GM10248 (cell line): ENCODE measurements at regions not wholly inside any gene's neighbourhood (a gene's known extent, or its start where the extent isn't known, plus 50 kb on each side); places are given as distances from the start of the nearest gene placed in this dataset.

Source experiments
- CTCF ChIA-PET: fragments of 300-600 bp; sonication (Branson Sonifier 250); formaldehyde crosslinking; extraction: SDS; loops from one replicate; lab custom pipeline; 2021; ENCODE audit warnings: antibody characterized with exemption; lab: Yijun Ruan, JAX
- POLR2A ChIA-PET: fragments of 350-650 bp; sonication (Branson Sonifier 250); formaldehyde crosslinking; extraction: SDS; loops from one replicate; lab custom pipeline; 2020; ENCODE audit warnings: antibody characterized with exemption; lab: Yijun Ruan, JAX
- DNase-seq: peaks from one replicate; pipeline ENCODE4 v3.0.0; 2012; ENCODE audit errors: extremely low spot score
- TF ChIP-seq, protein P1 (sequence below): IDR thresholded peaks from 2 replicates; pipeline ENCODE4 v1.5.1; 2012; ENCODE audit warnings: mild to moderate bottlenecking, low read depth; ENCODE audit errors: extremely low read depth, missing control alignments, control extremely low read depth

DNA sequence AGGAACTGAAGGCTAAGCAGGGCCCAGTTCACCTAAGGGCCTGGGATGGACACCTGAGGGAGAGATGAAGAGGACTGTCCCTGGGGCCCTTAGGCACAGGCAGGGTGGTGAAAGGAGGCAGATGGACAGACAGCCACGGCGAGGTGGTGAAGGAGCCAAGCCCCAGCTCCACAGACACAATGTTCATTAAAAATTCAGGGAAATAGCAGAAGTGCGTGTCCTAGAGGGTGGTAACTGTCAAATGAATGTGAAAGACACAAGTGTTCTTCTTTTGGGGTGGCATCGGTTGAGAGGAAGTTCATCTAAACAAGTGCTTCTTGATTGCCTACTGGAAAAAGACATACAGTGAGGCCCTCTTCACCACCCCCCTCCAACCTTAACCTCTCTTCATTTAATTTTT lies 76.2 kb upstream of the SIX2 start:
- ChIA-PET POLR2A (no interaction called here), CTCF (no interaction called here)
- DNase-seq: no peak
- TF ChIP-seq, protein P1, sequence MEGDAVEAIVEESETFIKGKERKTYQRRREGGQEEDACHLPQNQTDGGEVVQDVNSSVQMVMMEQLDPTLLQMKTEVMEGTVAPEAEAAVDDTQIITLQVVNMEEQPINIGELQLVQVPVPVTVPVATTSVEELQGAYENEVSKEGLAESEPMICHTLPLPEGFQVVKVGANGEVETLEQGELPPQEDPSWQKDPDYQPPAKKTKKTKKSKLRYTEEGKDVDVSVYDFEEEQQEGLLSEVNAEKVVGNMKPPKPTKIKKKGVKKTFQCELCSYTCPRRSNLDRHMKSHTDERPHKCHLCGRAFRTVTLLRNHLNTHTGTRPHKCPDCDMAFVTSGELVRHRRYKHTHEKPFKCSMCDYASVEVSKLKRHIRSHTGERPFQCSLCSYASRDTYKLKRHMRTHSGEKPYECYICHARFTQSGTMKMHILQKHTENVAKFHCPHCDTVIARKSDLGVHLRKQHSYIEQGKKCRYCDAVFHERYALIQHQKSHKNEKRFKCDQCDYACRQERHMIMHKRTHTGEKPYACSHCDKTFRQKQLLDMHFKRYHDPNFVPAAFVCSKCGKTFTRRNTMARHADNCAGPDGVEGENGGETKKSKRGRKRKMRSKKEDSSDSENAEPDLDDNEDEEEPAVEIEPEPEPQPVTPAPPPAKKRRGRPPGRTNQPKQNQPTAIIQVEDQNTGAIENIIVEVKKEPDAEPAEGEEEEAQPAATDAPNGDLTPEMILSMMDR: no peak

DNA sequence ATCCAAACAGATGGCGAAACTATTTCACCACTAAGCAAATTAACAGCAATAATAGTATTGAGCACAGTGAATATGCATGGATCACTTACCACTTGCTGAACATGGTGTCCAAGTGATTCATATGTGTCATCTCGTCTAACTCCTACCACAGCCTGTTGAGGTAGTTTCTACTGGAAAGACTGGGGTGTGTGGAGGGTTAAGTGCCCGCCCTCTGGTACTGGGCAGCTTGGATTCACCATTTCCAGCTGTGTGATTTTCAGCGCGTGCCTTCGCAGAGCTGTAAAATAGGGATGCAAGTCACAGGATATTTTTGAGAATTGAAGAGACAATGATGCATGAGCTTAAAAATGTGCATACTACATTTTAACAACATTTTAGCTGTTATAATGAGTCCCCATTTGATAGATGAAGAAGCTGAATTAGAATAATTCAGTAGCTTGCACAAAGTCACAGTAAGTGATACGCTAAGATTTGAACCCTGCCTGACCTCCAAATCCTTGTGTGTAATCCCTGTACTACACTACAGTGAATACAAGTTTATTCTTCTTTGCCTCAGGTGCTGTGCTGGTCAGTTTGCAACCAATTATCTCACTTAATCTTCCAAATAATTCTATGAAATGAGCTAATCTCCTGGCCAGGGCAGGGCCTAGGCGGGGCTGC lies 75.2 kb upstream of the SIX2 start:
- ChIA-PET POLR2A (no interaction called here), CTCF (interaction anchor here (1.9 kb wide), 1 partner anchor 10 kb away, joined by 6 read pairs; no protein-coding TSS in a partner anchor)
- no peak for DNase-seq
- TF ChIP-seq, protein P1: no peak

DNA sequence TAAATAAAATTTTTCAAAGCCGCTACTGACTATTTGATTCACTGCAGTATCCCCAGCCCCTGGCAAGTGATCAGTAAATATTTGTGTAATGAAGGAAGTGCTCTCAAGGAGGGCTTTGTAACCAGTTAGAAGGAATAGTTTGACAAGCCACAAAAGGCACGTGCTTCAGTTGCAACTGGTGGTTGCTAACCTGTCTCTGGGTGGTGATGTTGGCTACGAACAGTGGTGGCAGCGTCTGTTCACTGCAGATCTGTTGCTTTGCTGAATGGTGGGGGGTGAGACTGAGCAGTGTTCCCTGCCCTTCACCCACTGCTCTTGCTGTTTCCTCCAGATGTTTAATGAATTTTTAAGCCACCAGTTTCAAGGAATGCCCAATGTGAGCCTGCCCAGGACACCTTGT lies 73.9 kb upstream of the SIX2 start:
- no peak for DNase-seq
- TF ChIP-seq, protein P1: no peak
- CTCF ChIA-PET: no interaction called here
- POLR2A ChIA-PET: no interaction called here

DNA sequence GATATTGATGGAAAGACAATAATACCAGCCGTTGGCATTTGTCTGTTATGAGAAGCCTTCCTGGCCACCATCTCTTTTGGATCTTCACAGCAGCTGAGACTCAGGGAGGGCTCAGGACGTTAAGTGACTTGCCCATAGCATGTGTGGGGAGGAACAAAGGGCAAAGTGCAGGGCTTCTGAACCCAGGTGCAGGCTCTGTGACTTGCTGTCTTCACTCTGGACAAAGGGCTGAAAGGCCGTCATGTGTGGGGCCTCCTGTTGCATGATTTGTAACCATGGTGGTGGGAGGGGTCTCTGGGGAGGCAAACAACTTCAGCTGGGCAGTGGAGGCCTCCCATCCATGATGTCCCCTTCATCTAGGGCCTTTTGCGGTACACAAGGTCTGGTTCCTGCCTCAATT lies 65.5 kb upstream of the SIX2 start:
- CTCF ChIA-PET: no interaction called here
- TF ChIP-seq, protein P1: no peak
- no peak for DNase-seq
- POLR2A ChIA-PET: no interaction called here

DNA sequence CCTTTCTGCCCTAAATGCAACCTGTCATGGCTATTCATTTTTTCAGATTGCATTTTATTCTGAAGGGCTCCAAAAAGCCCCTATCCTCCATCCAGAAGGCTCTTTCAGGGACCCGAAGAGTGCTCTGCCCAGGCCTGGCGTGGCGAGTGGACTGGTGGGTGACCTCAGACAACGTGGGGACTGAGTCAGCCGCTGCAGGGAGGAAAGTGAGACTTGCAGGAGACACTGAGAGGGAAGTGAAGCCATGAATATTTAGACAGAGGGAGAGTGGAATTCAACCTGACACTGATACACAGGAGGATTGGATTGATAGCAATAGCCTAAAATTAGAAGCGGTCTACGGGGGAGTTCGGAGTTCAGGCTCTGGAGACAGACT lies 63.6 kb upstream of the SIX2 start:
- ChIA-PET POLR2A (no interaction called here), CTCF (no interaction called here)
- no peak for DNase-seq
- TF ChIP-seq, protein P1: no peak

DNA sequence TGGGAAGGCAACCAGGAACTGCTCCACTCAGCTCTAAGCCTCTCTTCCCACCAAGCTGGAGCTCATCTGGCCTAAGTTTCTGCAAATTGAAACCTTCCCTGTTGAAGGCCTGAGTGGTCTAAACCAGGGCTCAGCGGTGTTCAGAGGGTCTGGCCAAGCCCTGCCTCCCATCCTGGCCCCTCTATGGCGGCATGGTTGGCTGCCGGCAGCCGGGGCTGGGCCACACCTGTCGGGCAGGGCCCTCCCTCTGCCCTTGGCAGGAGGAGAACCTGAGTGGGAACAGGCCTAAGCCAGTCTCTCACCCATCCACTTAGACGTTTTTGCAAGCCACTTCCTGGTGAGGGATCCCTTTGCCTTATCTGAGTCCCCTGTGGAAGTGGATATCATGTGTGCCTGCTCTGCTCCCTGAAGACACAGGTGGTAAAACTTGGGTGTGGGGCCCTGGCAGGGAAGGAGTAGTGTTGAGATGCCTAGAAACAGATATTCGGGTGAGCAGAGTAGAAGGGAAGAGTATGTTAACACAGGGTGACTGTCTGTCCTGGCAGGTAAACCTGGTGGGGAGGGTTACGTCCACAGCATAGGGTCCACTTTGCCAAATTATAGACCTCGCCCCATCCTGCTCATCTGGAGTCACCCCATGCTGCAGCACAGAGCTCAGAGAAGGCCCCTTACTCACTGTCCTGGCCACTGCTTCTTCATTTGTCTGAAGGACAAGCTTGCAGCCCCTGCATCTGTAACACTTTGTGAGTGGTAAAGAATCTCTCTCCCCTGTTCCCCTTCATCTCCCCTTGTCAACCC lies 63.0 kb upstream of the SIX2 start:
- ChIA-PET POLR2A (no interaction called here), CTCF (no interaction called here)
- DNase-seq: no peak
- TF ChIP-seq, protein P1: no peak
